ENCODE measurements at regions not wholly inside any gene's neighbourhood (a gene's known extent, or its start where the extent isn't known, plus 50 kb on each side); places are given as distances from the start of the nearest gene placed in this dataset. TPM values are rescaled to one million over a fixed set of nuclear protein-coding genes. Genes with fewer than 3 reads are reported as not detected.
"Not testable (repeated sequence)": the region's sequence is repeated elsewhere in the genome, so short reads cannot be mapped to it uniquely, and the experiment has no call there.

- DNase-seq = no peak
- ChIA-PET CTCF (interaction anchor here (2.0 to 2.5 kb wide), 2 partner anchors 9 to 223 kb away, joined by 11 to 24 read pairs; no protein-coding TSS in a partner anchor), POLR2A (interaction anchor here (0.9 kb wide), 1 partner anchor 238 kb away, joined by 3 read pairs; no protein-coding TSS in a partner anchor)
- no peaks in the 10 kb centered on the region for H3K36me3 Mint-ChIP-seq (ENCODE audit: low read depth)
- H3K27ac Mint-ChIP-seq = no peak overlapping the region
- peaks cover 37% of the 10 kb centered on the region for H3K4me1 Mint-ChIP-seq (ENCODE audit: low read depth)
- H3K4me3 Mint-ChIP-seq = no peak overlapping the region
- peaks cover 4% of the 10 kb centered on the region for H3K27me3 Mint-ChIP-seq (ENCODE audit: low read depth)
- no peaks in the 10 kb centered on the region for H3K9me3 Mint-ChIP-seq (ENCODE audit: insufficient read depth)
- no peak for ATAC-seq
Observed at GRCh38 chr10:45241865-45242520, 73.4 kb downstream of the OR13A1 start.

GRCh38 chr10:45243261-45243660 is 72.1 kb downstream of the OR13A1 start:
- no peak overlapping the region for H3K4me3 Mint-ChIP-seq
- H3K27me3 Mint-ChIP-seq (ENCODE audit: low read depth) = peaks cover 11% of the 10 kb centered on the region
- ChIA-PET POLR2A (no interaction called here), CTCF (no interaction called here)
- peaks cover 35% of the 10 kb centered on the region for H3K4me1 Mint-ChIP-seq (ENCODE audit: low read depth)
- H3K36me3 Mint-ChIP-seq (ENCODE audit: low read depth) = no peaks in the 10 kb centered on the region
- H3K27ac Mint-ChIP-seq = no peak overlapping the region
- ATAC-seq (no peak), DNase-seq (no peak)
- H3K9me3 Mint-ChIP-seq (ENCODE audit: insufficient read depth) = no peaks in the 10 kb centered on the region

DNA sequence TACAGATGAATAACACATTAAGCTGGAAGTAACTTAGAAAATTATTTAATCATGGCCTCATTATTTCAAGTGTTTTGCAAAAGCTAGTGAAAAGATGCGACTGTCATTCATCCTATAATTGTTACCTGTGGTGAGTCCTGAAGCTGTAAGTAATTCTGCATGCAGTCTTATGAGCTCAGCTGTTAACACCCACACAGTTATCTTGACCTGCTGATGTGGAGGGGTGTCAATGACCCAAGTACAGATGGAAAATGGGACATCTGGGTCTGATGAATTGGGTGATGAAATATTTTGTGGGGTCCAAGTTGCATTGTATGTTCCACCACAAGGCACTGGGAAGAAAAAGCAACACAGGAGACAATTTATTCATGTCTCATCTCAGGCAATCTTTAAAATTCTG is 68.9 kb downstream of the OR13A1 start:
- H3K4me3 Mint-ChIP-seq = no peak overlapping the region
- no peak for ATAC-seq
- ChIA-PET POLR2A (no interaction called here), CTCF (interaction anchor here (1.1 to 2.0 kb wide), 2 partner anchors 11 to 219 kb away, joined by 3 to 9 read pairs; no protein-coding TSS in a partner anchor)
- no peaks in the 10 kb centered on the region for H3K9me3 Mint-ChIP-seq (ENCODE audit: insufficient read depth)
- peaks cover 26% of the 10 kb centered on the region for H3K4me1 Mint-ChIP-seq (ENCODE audit: low read depth)
- DNase-seq = no peak
- no peak overlapping the region for H3K27ac Mint-ChIP-seq
- peaks cover 11% of the 10 kb centered on the region for H3K27me3 Mint-ChIP-seq (ENCODE audit: low read depth)
- H3K36me3 Mint-ChIP-seq (ENCODE audit: low read depth) = no peaks in the 10 kb centered on the region

- Mint-ChIP-seq H3K4me1 (ENCODE audit: low read depth) (peaks cover 13% of the 10 kb centered on the region), H3K36me3 (ENCODE audit: low read depth) (no peaks in the 10 kb centered on the region), H3K4me3 (peak overlapping the region; percentile 41), H3K27me3 (ENCODE audit: low read depth) (peaks cover 8% of the 10 kb centered on the region), H3K9me3 (ENCODE audit: insufficient read depth) (no peaks in the 10 kb centered on the region), H3K27ac (no peak overlapping the region)
- CTCF ChIA-PET = interaction anchor here (0.7 to 3.3 kb wide), 29 partner anchors 10 to 784 kb away, joined by 3 to 24 read pairs (median 4); partner anchors contain the start of gene ZFAND4
- DNase-seq (no peak), ATAC-seq (peak; percentile 65)
- POLR2A ChIA-PET = no interaction called here
Observed at GRCh38 chr10:45249978-45250693, 65.3 kb downstream of the OR13A1 start.

DNA sequence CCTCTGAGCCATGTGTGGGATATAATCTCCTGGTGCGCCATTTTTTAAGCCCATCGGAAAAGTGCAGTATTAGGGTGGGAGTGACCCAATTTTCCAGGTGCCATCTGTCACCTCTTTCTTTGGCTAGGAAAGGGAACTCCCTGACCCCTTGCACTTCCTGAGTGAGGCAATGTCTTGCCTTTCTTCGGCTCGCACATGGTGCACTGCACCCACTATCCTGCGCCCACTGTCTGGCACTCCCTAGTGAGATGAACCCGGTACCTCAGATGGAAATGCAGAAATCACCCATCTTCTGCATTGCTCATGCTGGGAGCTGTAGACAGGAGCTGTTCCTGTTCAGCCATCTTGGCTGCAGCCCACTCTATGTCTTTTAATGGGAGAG is 64.7 kb downstream of the OR13A1 start:
- ATAC-seq; H3K27me3 Mint-ChIP-seq (ENCODE audit: low read depth); H3K9me3 Mint-ChIP-seq (ENCODE audit: insufficient read depth); POLR2A ChIA-PET; DNase-seq; H3K4me3 Mint-ChIP-seq; H3K36me3 Mint-ChIP-seq (ENCODE audit: low read depth): not testable (repeated sequence)
- Mint-ChIP-seq H3K27ac (peak overlapping the region; percentile 16), H3K4me1 (ENCODE audit: low read depth) (peaks cover 13% of the 10 kb centered on the region)
- CTCF ChIA-PET = interaction anchor here (0.7 to 3.3 kb wide), 27 partner anchors 10 to 783 kb away, joined by 3 to 24 read pairs (median 4); partner anchors contain the start of gene ZFAND4

Small RNA genes lying in the stretch of these regions (microRNA-seq; reads per million reads assigned to microRNA genes)
- gene MIR3156-1 = not detected
